ENCODE measurements at regions not wholly inside any gene's neighbourhood (a gene's known extent, or its start where the extent isn't known, plus 50 kb on each side); places are given as distances from the start of the nearest gene placed in this dataset.

GRCh38 chr6:113194090-113194489, 663.1 kb upstream of the MARCKS start:
- TF ChIP-seq CTCF (IDR thresholded peaks at IDR 0.05; ENCODE audit: extremely low read depth in 1 of 2, insufficient read depth in 1 of 2, low read depth in 1 of 2, low read length in 2 of 2) (no peak), FOS (IDR thresholded peaks at IDR 0.05; ENCODE audit: borderline replicate concordance, insufficient read depth, low read length) (no peak), EZH2 (IDR thresholded peaks at IDR 0.05; ENCODE audit: borderline replicate concordance, low read depth, low read length, severe bottlenecking) (no peak), POLR2A (IDR thresholded peaks at IDR 0.05; ENCODE audit: low read depth, low read length) (no peak), MAX (IDR thresholded peaks at IDR 0.05; ENCODE audit: insufficient read depth, insufficient read length) (no peak), POLR2AphosphoS5 (IDR thresholded peaks at IDR 0.05; ENCODE audit: insufficient read depth, low read depth, low read length) (no peak), JUN (IDR thresholded peaks at IDR 0.05; ENCODE audit: borderline replicate concordance, insufficient read depth, insufficient read length, low read depth) (no peak)

Measured in endothelial cell of umbilical vein (primary cell).